GM06990 (cell line): ENCODE measurements at regions not wholly inside any gene's neighbourhood (a gene's known extent, or its start where the extent isn't known, plus 50 kb on each side); places are given as distances from the start of the nearest gene placed in this dataset.

Source experiments
- DNase-seq: peaks from one replicate; pipeline ENCODE4 v3.0.0-alpha.2; 2011; ENCODE audit not compliant: insufficient read length; ENCODE audit errors: extremely low read depth
- H3K27me3 ChIP-seq: replicated peaks from 2 replicates; pipeline ENCODE4 v1.6.0; 2011; ENCODE audit warnings: low read length; ENCODE audit not compliant: control insufficient read depth, insufficient read depth
- H3K36me3 ChIP-seq: 2 replicates; pipeline ENCODE4 v1.5.1; 2011; ENCODE audit warnings: low read length; ENCODE audit not compliant: control insufficient read depth, insufficient read depth
- H3K4me3 ChIP-seq: replicated peaks from 2 replicates; pipeline ENCODE4 v1.5.1; 2011; ENCODE audit warnings: low read depth, mild to moderate bottlenecking, control low read depth, low read length
- TF ChIP-seq, protein P1 (sequence below): IDR thresholded peaks from 2 replicates; pipeline ENCODE4 v1.5.1; 2011; ENCODE audit warnings: low read length, control low read depth, mild to moderate bottlenecking, inconsistent platforms; ENCODE audit not compliant: insufficient read depth, poor library complexity, severe bottlenecking

DNA sequence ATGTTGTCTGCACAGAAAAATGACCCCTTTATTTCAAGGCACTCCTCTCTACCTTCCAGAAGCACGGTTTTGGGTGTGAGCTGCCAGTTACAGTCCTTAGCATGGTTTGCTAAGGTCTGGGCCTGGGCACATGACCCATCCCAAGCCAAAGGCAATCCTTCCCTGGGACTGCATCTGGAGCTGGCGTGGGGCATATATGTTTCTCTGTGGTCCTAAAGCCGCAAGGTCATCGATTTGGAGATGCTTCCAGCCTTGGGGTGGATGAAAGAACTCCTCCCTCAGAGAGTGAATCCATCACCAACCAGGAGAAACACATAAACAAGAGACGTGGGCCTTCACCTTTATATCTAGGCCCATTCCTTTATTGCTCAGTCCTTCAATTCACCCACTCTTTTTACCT, 50.1 kb upstream of the IGFBP3 start:
- Histone ChIP-seq H3K27me3 (no peaks in the 10 kb centered on the region), H3K4me3 (no peak overlapping the region), H3K36me3 (no peaks in the 10 kb centered on the region)
- TF ChIP-seq, protein P1, sequence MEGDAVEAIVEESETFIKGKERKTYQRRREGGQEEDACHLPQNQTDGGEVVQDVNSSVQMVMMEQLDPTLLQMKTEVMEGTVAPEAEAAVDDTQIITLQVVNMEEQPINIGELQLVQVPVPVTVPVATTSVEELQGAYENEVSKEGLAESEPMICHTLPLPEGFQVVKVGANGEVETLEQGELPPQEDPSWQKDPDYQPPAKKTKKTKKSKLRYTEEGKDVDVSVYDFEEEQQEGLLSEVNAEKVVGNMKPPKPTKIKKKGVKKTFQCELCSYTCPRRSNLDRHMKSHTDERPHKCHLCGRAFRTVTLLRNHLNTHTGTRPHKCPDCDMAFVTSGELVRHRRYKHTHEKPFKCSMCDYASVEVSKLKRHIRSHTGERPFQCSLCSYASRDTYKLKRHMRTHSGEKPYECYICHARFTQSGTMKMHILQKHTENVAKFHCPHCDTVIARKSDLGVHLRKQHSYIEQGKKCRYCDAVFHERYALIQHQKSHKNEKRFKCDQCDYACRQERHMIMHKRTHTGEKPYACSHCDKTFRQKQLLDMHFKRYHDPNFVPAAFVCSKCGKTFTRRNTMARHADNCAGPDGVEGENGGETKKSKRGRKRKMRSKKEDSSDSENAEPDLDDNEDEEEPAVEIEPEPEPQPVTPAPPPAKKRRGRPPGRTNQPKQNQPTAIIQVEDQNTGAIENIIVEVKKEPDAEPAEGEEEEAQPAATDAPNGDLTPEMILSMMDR, result no peak
- no peak for DNase-seq
